Coronary artery (tissue), 2 donors: ENCODE measurements at regions not wholly inside any gene's neighbourhood (a gene's known extent, or its start where the extent isn't known, plus 50 kb on each side); places are given as distances from the start of the nearest gene placed in this dataset.

Experiments used
- DNase-seq: peaks from one replicate; pipeline ENCODE4 v3.0.0-alpha.2; 2017; ENCODE audit warnings: low spot score
- H3K27ac ChIP-seq, 2 donors: fragments of 200-600 bp; sonication (generic); one replicate each; pipeline ENCODE4 v1.5.1; 2016 to 2019
- H3K4me3 ChIP-seq: fragments of 200-600 bp; sonication (generic); 2 replicates; pipeline ENCODE4 v1.5.1; 2016; ENCODE audit warnings: mild to moderate bottlenecking, moderate library complexity
- CTCF ChIP-seq: fragments of 200-600 bp; sonication (generic); IDR thresholded peaks from one replicate; pipeline ENCODE4 v1.5.1; 2019; ENCODE audit warnings: antibody characterized with exemption

GRCh38 chr13:21771075-21771474 is 100.2 kb downstream of the FGF9 start:
- H3K4me3 ChIP-seq, result no peak overlapping the region

DNA sequence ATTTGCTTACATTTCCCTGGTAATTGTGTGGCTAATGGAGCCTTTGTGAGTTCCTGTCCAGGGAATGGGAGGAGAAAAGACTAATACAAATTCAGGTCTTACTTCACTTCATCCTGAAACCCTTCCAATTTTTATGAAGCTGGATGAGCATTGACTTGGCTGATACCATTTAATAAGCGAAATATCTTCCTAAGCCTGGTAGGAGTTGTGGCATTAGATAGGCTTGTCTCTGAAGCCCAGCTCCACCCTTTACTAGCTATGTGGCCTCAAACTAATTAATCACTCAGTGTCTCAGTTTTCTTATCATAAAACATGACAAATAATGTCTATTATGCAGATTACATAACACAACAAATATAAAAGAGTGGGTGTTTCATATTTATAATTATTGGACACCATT is 106.3 kb downstream of the FGF9 start:
- no peak overlapping the region for H3K4me3 ChIP-seq
- TF ChIP-seq CTCF, result no peak
- no peak for DNase-seq
- H3K27ac ChIP-seq, result no peak overlapping the region

More at GRCh38 chr13:21771075-21771474, 100.2 kb downstream of the FGF9 start:
- no peak for TF ChIP-seq CTCF
- no peak overlapping the region for H3K27ac ChIP-seq
- DNase-seq, result no peak

- no peak for DNase-seq
- no peak overlapping the region for H3K4me3 ChIP-seq
- H3K27ac ChIP-seq, result no peak overlapping the region
- TF ChIP-seq CTCF, result no peak
Measured at GRCh38 chr13:21777813-21778212, 106.9 kb downstream of the FGF9 start.

GRCh38 chr13:21782736-21783135 is 111.9 kb downstream of the FGF9 start:
- DNase-seq, result no peak
- no peak for TF ChIP-seq CTCF
- Histone ChIP-seq H3K27ac (no peak overlapping the region), H3K4me3 (no peak overlapping the region)

DNA sequence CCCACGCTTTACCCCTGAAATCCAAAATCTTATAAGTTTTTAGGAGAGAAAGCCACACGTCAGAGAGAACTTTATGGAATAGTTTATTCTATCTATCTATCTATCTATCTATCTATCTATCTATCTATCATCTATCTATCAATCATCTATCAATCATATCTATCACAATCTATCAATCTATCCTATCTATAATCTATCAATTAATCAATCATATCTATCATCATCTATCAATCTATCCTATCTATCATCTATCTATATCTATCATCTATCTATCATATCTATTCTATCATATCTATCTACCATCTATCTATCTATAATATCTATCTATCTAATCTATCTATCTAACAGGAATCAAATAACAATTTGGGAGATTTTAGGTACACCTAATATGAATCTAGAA is 115.1 kb downstream of the FGF9 start:
- no peak for TF ChIP-seq CTCF

GRCh38 chr13:21796066-21796465 is 125.2 kb downstream of the FGF9 start:
- H3K27ac ChIP-seq, result no peak overlapping the region
- DNase-seq, result no peak
- no peak overlapping the region for H3K4me3 ChIP-seq
- TF ChIP-seq CTCF, result no peak

More for the DNA sequence above, 115.1 kb downstream of the FGF9 start:
- no peak for DNase-seq
- Histone ChIP-seq H3K4me3 (no peak overlapping the region), H3K27ac (no peak overlapping the region)

DNA sequence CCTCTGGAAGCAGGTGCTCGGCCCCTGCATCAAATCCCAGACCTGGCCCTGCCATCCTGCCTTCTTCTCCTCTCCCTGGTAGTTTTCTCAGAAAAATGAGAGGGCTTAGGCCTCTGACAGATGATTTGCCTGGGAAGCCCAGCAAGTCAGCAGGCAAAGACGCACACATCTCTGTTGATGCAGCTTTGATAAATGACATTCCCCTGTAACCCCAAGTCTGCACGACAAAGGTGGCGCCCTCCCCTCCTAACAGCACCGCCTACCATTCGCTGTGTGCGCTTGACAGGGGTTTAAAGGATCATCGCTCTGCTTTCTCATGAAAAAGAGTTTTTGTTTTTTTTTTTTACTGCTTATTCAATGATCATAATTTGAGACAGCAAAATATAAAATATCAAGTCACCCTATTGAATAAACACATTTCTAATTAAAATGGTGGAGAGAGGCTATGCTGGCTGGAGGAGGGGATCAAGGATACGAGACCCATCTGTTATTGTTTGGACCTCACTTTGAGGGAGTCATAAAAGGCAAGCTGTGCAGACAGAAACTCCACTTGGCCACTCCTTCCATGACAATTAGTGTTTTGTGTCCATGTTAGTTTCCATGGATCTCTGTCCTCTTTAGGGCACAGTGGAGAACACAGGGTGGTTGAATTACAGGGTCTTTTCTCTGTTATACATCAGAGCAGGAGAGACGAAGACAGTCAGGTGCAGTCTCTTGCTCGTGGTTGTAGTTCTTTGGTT is 126.1 kb downstream of the FGF9 start:
- Histone ChIP-seq H3K4me3 (no peak overlapping the region), H3K27ac (no peak overlapping the region)
- no peak for DNase-seq
- no peak for TF ChIP-seq CTCF
